GM19455 (cell line): ENCODE measurements at regions not wholly inside any gene's neighbourhood (a gene's known extent, or its start where the extent isn't known, plus 50 kb on each side); places are given as distances from the start of the nearest gene placed in this dataset.

Experiments
- ATAC-seq: cut with Tn5 transposase; IDR thresholded peaks from one replicate; pipeline ENCODE4 v1.9.1; 2021; ENCODE audit not compliant: unreplicated experiment

DNA sequence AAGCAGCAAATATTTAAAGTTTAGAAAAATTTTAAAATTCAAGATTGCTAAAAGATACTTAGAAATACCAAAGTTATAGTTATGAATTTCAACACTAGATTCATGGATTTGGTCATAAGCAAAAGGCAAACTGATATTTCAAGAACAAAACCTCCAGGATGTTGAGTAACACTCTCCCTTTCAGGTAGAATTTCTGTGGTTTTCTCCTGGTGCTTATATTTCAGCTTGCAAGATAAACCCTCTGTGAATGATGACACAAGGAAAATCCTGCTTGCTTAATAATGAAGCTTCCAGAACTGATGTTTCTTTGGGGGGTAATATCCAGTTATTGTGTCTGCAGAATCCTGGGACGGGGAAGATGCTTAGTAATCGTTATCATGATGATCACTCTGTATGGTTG, 320.3 kb upstream of the EDNRB start:
- ATAC-seq, result no peak

DNA sequence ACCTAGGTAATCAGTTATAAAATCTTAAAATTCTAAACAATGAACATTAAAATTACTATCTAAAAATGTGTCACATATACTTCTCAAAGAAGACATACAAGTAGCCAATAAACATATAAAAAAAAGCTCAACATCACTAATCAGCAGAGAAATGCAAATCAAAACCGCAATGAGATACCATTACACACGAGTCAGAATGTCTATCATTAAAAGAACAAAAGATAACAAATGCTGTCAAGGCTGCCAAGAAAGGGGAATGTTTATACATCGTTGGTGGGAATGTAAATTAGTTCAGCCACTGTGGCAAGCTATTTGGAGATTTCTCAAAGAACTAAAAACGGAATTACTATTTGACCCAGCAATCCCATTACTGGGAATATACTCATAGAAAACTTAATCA, 310.3 kb upstream of the EDNRB start:
- ATAC-seq, result no peak

DNA sequence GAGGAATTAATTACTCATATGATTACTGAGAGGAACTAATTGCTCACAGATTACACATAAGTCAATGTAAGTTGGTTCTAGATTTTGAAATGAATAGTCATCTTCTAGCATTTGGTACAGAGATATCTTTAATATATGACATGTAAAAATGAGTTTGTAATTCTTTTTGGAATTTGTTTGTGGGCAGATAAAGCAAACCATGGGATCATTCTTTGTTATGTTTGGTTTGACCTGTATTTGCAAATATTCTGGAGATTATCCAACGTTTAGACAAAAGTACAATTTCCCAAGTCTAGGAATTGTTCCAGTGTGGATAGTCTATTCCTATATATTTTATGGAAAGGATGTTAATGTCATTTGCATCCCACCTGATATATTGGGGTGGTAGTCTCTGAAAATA, 309.6 kb upstream of the EDNRB start:
- ATAC-seq, result no peak

DNA sequence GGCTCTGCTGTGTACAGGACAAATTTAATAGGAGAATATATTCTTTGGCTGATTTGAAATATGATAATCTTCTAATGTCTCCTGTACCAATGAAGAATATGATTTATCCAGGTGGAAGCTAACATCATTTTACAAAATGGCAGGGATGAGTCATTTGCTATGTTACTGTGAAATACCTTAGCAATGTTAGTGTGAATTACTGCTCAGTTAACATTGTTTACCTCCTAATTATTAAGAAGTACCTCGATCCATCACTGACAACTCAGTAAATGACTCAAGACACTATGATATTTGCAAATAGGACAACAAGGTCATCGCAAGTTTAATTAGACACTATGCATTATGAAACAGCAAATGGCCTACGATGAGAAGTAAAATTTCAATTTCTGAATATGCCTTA, 309.1 kb upstream of the EDNRB start:
- no peak for ATAC-seq

DNA sequence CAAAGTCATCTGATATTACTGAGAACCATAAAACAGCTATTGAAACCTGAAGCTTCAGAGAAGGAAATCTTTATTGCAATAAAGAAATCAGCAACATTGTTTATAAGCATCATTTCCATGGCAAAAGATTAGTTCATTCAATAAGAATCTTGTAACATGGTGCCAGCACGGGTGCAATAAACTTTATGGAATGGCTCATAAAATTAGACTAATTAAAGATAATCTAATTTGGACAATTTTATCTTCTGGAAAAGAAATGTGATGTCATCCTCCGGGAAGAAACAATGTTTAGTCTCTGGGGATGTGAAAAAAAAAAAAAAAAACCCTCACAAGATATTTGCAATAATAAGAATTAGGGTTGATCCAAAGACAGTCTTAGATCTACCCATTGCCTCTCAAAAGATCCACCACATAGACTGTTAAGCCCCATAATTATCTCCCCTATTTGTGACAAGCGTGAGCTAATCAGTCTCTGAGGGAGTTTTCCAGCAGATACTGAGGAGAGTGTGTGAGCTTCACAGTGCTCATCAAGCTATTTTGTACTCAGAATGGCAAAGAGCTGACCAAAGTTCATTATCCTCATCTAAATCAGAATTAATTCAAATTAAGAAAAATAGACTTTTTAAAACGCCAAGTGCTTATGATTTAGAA, 297.0 kb upstream of the EDNRB start:
- ATAC-seq, result no peak

DNA sequence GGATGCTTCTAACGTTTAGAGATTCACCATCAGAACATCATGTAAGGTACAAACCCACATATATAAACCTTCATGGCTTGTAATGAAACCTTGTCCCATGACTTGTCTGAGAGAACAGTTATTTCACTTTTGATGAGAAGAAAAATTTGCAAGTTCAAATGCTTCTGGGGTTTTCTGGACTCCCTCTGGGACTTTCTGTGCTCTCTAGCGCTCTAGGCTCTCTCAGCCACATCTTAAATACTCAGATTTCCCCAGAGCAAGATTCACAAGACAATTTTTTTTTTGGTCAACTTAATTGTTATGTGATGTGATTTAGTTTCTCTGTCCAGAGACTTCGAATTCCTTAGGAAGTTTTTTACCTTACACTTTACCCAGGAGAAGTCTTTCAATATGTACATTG, 282.8 kb upstream of the EDNRB start:
- ATAC-seq, result no peak

DNA sequence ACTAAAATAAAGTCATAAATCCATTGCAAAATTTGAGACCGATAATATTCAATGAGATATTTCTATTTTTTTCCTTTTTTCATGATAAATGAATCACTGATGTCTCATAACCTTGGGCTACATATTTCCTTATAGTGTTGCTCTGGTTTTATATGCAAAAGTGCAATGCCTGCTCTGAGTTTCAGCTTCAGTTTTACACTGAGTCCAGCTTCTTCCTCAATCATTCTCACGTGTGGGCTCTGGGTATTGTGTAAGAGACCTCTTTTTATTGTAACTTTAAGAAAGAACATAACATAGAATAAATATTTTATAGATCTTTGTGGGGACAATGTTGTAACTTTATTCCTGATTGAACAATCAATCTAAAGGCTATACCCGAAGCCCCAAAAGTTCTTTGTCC, 280.2 kb upstream of the EDNRB start:
- no peak for ATAC-seq

DNA sequence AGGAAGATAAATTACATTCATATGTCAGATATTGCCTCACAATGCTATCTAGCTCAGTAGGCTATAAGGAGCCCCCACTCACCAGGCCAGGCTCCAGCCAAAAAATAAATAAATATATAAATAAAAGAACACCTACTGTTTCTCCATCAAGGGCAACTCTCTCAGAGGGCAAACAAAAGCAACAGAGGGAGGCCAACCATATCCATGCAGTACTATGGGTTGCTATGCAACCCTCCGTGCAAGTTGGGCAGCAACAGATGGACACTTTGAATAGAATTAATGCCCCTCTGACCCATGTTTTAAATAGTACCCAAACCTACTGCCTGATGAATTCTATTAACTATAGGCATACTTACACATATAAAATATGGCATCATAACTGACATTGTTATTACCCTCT, 279.8 kb upstream of the EDNRB start:
- no peak for ATAC-seq

DNA sequence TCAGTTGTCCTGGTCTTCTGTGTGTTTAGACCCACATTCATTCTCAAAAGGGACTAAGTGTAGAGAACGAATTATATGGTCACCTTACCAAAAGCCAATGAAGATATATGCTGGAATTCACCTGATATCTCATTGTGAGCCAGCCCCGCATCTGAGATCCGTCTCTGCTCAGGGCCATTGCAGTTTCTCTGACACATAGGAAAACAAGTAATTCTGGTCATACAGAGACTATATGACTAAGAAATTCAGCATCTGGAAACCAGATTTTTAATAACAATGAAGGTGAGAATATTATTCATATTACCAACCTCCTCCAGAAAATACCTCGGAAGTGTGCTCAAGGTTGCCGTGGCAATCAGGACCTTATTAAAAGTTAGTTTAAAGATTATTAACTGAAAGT, 278.6 kb upstream of the EDNRB start:
- ATAC-seq, result no peak

DNA sequence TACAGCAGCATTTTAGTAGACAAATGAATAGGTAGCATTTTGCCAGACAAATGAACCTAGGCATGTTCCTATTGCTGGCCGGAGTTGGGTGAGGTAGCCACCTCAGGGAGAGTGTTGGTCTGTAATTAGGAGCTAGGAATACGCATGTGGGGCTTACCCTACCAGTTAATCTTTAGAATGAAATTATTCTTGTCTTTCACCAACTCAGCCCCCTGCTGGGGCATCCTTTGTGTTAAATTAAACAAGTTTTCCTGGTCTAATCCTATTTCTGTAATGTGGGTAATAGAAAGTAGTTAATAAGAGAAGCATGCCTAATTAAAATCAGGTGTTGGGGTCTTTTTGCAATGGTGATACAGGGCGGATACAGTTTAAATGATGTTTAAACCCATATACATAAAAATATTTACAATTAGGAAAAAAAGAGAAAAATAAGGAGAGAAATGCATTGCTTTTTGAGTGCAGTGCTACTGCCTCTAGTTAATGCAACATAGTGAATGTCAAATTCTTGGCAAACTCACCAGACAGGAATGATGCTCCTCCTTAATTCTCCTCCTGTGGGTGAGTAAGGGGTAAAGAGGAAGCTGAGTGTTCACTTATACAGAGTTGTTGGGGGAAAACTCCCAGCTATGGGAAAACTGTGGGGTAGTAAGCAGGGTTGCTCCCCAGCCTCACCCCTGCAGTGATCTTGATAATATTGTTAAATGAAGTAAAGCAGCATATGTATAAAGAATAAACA, 276.4 kb upstream of the EDNRB start:
- no peak for ATAC-seq

DNA sequence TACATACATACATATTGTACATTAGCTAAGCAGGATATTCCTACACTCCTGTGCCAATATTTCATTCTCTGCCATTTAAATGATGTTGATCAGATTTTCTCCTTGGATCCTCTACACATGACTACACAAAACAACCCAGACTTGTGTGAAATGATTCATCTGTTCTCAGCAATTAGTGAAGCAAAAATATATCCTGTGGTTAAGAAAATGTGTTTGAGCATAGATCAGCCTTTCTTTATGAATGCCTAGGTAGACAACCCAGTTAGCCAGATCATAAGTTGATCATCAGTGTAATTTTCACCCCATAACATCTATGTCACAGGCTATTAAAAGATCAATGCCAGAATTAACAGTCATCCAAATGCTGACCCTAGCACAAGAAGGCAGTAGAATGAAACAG, 275.2 kb upstream of the EDNRB start:
- ATAC-seq, result no peak

DNA sequence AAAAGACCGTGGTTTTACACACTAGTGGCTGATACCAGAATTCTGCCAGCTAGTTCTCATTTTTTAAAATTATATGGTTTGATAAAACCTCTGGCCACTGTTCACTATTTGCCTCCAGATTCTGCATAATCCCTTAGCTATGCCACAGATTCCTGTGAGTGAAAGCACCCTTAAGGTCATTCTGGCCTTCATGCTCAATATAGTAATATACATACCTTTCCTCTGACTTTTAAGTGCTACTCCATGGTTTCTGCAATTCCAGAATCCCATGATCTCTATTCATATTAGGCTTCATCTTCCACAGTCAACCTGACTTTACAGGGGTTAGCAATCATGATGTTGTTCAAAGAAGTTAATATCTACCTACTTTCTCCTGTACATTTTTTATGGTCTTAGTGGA, 274.1 kb upstream of the EDNRB start:
- ATAC-seq, result no peak

DNA sequence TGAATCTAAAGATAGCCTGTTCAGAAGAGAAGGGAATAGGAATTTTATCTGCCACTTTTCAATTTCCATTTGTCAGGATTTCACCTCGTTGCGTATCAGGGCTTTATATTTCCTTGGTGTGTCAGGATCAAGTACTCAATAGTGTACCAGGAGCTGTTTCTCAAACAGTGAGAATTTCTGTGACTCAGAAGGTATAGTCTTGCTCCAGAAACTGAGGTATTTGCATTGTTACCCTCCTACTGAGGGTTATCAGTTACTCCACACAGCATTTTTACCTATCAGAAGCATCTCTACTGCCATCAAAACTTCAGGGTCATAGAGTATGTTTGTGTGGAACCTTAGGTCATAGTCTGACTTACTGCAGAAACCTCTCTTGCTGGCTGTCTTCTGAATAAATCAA, 271.7 kb upstream of the EDNRB start:
- no peak for ATAC-seq

DNA sequence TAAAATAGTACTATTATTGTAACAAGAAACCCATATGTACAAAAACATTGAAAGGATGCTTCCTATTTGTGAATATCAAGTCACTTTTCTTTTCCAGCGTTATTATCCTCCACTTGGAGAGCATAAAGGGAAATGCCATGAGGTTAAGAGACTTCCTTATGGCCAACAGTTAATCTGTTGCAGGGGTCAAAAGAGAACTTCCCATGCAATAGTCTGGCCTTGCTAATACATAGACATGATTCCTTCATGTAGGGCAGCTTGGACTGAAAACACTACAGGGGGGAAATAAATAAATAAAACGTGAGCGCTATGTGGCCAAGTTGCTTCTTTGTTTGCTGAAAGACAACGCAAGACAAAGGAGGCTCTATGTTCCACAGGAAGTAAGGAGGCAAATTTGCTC, 269.1 kb upstream of the EDNRB start:
- no peak for ATAC-seq

DNA sequence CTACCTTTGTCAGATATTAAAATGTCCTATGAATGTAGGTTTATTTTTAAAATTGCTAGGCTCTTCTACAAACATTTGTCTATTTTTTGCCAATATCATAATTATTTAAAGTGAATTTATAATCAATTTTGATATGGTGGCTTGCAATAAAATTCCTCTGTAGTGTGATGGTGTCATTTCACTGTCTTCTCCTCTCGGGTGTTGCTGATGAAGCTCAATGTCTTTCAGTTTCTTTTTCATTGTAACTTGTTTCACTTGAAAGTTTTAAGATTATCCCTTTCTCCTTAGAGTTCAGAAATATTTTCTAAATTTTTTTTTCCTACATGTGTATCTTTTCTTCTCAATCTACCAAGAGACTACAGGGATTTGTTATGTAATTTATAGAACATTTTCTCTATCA, 267.1 kb upstream of the EDNRB start:
- ATAC-seq, result no peak

DNA sequence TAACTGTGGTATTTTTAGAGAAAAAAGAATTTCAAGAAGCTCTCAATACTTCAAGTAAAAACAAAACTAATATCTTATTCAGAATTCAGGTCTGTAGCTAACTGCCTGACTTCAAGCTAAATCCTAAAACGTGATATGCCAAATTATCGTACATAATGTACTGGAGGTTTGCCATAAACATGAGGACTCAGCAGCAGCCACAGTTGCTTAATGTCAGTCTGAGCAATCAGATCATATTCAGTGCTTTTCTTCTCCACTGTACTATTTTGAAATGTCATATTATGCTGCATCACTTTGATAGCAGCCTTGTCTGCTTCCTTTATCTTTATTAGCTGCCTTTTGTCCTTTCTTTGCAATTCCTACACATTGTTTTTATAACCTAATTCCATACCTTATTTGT, 265.1 kb upstream of the EDNRB start:
- ATAC-seq, result no peak

DNA sequence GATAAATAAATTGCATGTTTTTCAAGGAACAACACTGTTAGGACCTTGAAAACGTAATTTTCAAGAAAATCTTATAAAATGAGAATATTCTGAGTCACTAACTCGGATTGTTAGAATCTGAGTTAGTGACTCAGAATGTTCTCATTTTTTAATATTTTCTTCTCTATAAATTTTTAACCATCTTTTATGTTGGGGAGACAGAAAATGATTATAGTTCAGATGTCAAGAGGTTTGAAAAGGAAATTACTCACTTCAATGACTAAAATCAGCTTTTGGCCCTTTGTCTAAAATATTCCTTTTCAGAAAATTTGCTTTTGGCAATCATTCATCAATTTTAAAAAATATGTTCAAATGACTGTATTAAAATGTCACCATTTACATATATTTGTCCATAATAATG, 264.2 kb upstream of the EDNRB start:
- no peak for ATAC-seq

DNA sequence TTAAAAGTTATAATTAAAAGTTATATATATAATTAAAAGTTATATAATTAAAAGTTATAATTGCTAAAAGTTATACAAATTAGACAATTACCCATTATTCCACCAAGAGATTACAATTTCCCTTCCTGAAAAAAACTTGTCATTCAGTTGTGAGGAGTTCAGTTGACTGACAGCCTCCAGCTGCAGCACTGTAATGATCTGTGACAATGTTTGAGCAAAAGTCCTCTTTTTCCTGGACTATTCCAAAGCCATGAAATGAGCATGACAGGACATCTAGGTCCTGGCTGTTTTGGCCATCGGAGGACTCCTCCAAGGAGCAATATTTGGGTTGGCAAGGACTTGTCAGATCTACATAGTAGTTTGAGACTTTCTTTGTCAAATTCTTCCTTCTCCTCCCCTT, 258.7 kb upstream of the EDNRB start:
- ATAC-seq, result no peak

DNA sequence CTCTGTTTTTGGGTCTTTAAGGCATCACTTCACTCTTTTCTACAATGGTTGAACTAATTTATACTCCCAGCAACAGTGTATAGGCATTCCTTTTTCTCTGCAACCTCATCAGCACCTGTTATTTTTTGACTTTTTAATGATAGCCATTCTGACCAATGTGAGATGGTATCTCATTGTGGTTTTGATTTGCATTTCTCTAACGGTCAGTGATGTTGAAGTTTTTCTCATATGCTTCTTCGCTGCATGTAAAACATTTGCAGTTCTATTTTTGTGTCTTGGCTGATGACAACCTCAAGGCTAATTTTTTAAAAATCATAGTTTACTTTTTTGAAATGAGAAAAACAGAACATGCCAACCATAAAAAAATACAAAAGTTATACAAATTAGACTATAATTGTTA, 258.2 kb upstream of the EDNRB start:
- no peak for ATAC-seq

DNA sequence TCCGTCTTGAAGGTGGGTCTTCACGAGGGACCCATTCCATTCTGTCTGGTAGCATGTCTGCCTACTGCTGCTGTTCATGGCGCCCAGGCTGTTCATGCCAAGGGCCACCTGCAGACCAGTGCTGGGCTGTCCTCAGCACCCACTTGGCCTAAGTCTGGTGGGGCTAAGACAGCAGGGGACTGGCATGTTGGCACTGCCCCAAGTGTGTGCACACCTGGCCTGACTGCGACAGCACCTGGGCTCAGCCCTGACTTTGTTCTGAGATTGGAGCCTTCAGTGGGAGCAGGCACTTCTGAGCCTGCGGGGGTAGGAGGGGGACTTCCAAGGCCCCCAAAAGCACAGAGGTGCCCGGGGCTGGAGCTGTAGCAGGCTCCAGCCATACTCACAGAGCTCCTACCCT, 250.8 kb upstream of the EDNRB start:
- no peak for ATAC-seq

DNA sequence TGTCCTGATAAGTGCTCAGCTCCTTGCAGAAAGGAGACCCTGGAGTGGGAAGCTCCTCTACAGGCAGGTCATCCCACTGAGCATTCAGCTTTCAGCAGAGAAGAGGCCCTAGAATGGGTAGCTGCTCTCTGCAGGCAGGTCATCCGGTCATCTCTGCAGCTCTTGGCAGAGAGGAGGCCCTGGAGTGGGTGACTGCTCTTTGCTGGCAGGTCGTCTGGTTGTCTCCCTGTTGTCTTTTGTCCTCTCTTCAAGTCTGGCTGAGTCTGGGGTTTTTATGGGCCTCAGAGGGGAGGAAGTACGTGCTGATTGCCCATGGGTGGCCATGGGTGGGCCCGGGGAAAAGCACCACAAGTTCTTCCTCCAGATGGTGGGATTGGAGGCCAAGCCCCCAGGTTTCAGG, 250.3 kb upstream of the EDNRB start:
- no peak for ATAC-seq

DNA sequence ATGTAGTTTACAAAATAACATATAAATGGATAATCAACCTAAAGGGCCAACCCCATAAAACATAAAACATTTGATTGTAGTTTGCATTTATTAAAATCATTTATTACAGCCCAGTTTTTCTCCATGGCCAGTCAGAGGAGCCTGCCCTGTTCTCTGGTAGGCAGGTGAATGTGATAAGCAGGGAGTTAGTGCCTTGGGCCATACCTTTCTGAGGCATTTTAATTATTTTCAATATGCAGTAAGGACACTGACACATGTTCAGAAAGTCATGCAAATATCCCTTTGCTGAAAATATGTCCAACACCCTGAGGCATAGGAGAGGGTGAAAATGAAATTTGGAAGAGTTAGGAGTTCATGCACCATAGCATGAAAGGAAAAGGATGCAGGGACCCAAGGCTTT, 242.6 kb upstream of the EDNRB start:
- no peak for ATAC-seq

DNA sequence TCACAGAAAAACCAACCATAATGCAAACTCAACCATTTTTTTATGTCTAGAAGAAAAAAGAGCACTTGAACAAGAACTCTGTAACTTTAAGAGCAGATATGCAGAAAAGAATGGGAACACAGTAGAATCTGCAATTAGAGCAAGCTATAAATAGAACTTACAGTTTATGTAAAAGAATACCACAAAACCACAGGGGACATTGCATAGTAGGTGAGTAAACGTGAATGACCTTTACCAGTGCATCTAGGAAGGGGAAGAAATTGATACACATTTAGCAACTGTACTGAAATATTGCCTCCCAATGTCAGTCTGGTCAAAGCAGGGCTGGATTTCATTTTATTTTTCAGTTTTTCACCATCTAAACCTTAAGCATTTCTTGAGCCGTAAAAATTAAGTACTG, 242.2 kb upstream of the EDNRB start:
- no peak for ATAC-seq
